ENCODE measurements at regions not wholly inside any gene's neighbourhood (a gene's known extent, or its start where the extent isn't known, plus 50 kb on each side); places are given as distances from the start of the nearest gene placed in this dataset.

- TF ChIP-seq CTCF (IDR thresholded peaks at IDR 0.05) (no peak), POLR2A (IDR thresholded peaks at IDR 0.05) (no peak)
Observed at GRCh38 chr3:87867001-87867400, 191.8 kb downstream of the CGGBP1 start.
